ENCODE measurements at regions not wholly inside any gene's neighbourhood (a gene's known extent, or its start where the extent isn't known, plus 50 kb on each side); places are given as distances from the start of the nearest gene placed in this dataset.

- H3K4me1 Mint-ChIP-seq = no peaks in the 10 kb centered on the region
- Histone ChIP-seq H3K27ac (ENCODE audit: low read depth in 1 of 2, low read length in 2 of 2) (no peak overlapping the region), H3K4me2 (replicated peaks; ENCODE audit: extremely low read depth, low read length, poor library complexity, severe bottlenecking) (no peak overlapping the region), H3K9me3 (replicated peaks in 1 of 2; ENCODE audit: control insufficient read depth in 1 of 2, insufficient read depth in 1 of 2, low read length in 2 of 2) (peaks cover 0 to 3% of the 10 kb centered on the region in 2 donors), H3K4me3 (replicated peaks in 1 of 3; ENCODE audit: low read depth in 2 of 3, low read length in 3 of 3) (no peak overlapping the region), H3K27me3 (ENCODE audit: control insufficient read depth in 2 of 2, insufficient read depth in 2 of 2, low read length in 2 of 2) (no peaks in the 10 kb centered on the region), H3K9ac (ENCODE audit: insufficient read depth, low read length, poor library complexity, severe bottlenecking) (no peak overlapping the region), H2AFZ (ENCODE audit: insufficient read depth, low read depth, low read length, poor library complexity, severe bottlenecking) (no peak overlapping the region), H3K4me1 (ENCODE audit: control insufficient read depth in 1 of 2, insufficient read depth in 2 of 2, low read length in 2 of 2) (no peaks in the 10 kb centered on the region), H4K20me1 (ENCODE audit: insufficient read depth, low read length) (no peaks in the 10 kb centered on the region), H3K36me3 (replicated peaks in 1 of 2; ENCODE audit: control insufficient read depth in 1 of 2, insufficient read depth in 2 of 2, low read length in 2 of 2) (no peaks in the 10 kb centered on the region), H3K79me2 (ENCODE audit: insufficient read depth, low read length) (no peaks in the 10 kb centered on the region)
- no peak overlapping the region for H3K4me3 Mint-ChIP-seq
- H3K27ac Mint-ChIP-seq = no peak overlapping the region
- H3K27me3 Mint-ChIP-seq (ENCODE audit: low read depth in 3 of 3) = peaks cover 0 to 2% (median 0%) of the 10 kb centered on the region in 3 donors
- no peaks in the 10 kb centered on the region for H3K36me3 Mint-ChIP-seq
- TF ChIP-seq CTCF (IDR thresholded peaks at IDR 0.05) = no peak
- intact Hi-C loops (cut with micrococcal nuclease) = no loop called here
- no peak for DNase-seq
- peaks cover 1 to 13% (median 4%) of the 10 kb centered on the region in 7 donors for H3K9me3 Mint-ChIP-seq
Measured at GRCh38 chr7:108735814-108736213, 166.1 kb downstream of the DNAJB9 start.

- WGBS (ENCODE audit: insufficient coverage) = 90% methylated on average over 2 of the region's 2 CpGs
- Histone ChIP-seq H3K27me3 (ENCODE audit: control insufficient read depth in 2 of 2, insufficient read depth in 2 of 2, low read length in 2 of 2) (no peaks in the 10 kb centered on the region), H3K4me2 (replicated peaks; ENCODE audit: extremely low read depth, low read length, poor library complexity, severe bottlenecking) (no peak overlapping the region), H3K79me2 (ENCODE audit: insufficient read depth, low read length) (no peaks in the 10 kb centered on the region), H2AFZ (ENCODE audit: insufficient read depth, low read depth, low read length, poor library complexity, severe bottlenecking) (no peak overlapping the region), H3K4me3 (replicated peaks in 1 of 3; ENCODE audit: low read depth in 2 of 3, low read length in 3 of 3) (no peak overlapping the region), H3K9ac (ENCODE audit: insufficient read depth, low read length, poor library complexity, severe bottlenecking) (no peak overlapping the region), H3K36me3 (replicated peaks in 1 of 2; ENCODE audit: control insufficient read depth in 1 of 2, insufficient read depth in 2 of 2, low read length in 2 of 2) (no peaks in the 10 kb centered on the region), H3K27ac (ENCODE audit: low read depth in 1 of 2, low read length in 2 of 2) (no peak overlapping the region), H4K20me1 (ENCODE audit: insufficient read depth, low read length) (no peaks in the 10 kb centered on the region), H3K4me1 (ENCODE audit: control insufficient read depth in 1 of 2, insufficient read depth in 2 of 2, low read length in 2 of 2) (no peaks in the 10 kb centered on the region), H3K9me3 (replicated peaks in 1 of 2; ENCODE audit: control insufficient read depth in 1 of 2, insufficient read depth in 1 of 2, low read length in 2 of 2) (peaks cover 0 to 3% of the 10 kb centered on the region in 2 donors)
- H3K27ac Mint-ChIP-seq = no peak overlapping the region
- H3K9me3 Mint-ChIP-seq = peaks cover 1 to 13% (median 4%) of the 10 kb centered on the region in 7 donors
- peaks cover 0 to 2% (median 0%) of the 10 kb centered on the region in 3 donors for H3K27me3 Mint-ChIP-seq (ENCODE audit: low read depth in 3 of 3)
- DNase-seq = no peak
- no peak overlapping the region for H3K4me3 Mint-ChIP-seq
- H3K36me3 Mint-ChIP-seq = no peaks in the 10 kb centered on the region
- intact Hi-C loops (cut with micrococcal nuclease) = no loop called here
- H3K4me1 Mint-ChIP-seq = no peaks in the 10 kb centered on the region
- no peak for TF ChIP-seq CTCF (IDR thresholded peaks at IDR 0.05)
Measured at GRCh38 chr7:108736221-108736891, 166.7 kb downstream of the DNAJB9 start.
